ENCODE measurements at regions not wholly inside any gene's neighbourhood (a gene's known extent, or its start where the extent isn't known, plus 50 kb on each side); places are given as distances from the start of the nearest gene placed in this dataset.
"Not testable (repeated sequence)": the region's sequence is repeated elsewhere in the genome, so short reads cannot be mapped to it uniquely, and the experiment has no call there.

DNA sequence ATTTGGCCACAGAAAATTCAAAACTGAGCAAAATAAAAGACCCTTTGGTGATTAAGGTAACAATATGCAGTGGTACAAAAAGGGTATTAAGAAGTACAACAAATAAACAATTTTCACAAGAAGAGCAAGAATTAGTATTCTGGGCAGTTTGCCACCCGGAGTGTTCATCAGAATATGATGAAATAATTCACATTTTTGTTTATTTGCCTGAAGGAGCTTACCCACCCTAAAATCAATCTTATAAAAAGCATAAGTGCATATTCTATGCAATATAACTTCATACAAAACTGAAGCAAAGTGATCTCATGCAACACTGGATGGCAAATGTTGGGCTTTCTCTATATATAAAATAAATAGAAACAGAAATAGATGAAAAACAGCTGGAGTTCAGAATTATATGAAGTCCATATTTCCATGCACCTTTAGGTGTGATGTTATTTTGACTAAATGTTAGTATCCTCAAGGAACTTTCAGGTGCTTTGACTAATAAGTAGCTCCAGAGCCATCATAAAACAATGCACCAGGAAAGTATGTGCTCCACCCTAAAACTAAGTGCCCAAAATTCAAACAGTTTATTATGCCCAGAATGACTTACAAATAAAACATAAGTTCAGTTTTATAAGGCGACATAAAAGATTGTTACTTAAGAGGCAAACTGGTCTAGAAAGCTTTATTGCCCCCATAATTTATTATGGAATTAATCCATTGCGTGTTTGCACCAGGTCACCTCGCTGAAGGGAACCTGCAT lies 474.3 kb downstream of the SEMA3D start:
- intact Hi-C loops (cut with DNase I), result no loop called here
- Histone ChIP-seq H3K27me3 (no peaks in the 10 kb centered on the region), H3K9me3 (no peaks in the 10 kb centered on the region), H3K27ac (no peak overlapping the region), H3K4me1 (peaks cover 0 to 4% (median 1%) of the 10 kb centered on the region in 4 donors), H3K36me3 (no peaks in the 10 kb centered on the region), H3K4me3 (no peak overlapping the region)
- WGBS, 2 donors, result 23 to 79% methylated on average over 4 of the region's 4 CpGs
- no peak for TF ChIP-seq EP300 (IDR thresholded peaks at IDR 0.05)
- TF ChIP-seq, protein P1, sequence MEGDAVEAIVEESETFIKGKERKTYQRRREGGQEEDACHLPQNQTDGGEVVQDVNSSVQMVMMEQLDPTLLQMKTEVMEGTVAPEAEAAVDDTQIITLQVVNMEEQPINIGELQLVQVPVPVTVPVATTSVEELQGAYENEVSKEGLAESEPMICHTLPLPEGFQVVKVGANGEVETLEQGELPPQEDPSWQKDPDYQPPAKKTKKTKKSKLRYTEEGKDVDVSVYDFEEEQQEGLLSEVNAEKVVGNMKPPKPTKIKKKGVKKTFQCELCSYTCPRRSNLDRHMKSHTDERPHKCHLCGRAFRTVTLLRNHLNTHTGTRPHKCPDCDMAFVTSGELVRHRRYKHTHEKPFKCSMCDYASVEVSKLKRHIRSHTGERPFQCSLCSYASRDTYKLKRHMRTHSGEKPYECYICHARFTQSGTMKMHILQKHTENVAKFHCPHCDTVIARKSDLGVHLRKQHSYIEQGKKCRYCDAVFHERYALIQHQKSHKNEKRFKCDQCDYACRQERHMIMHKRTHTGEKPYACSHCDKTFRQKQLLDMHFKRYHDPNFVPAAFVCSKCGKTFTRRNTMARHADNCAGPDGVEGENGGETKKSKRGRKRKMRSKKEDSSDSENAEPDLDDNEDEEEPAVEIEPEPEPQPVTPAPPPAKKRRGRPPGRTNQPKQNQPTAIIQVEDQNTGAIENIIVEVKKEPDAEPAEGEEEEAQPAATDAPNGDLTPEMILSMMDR (IDR thresholded peaks at IDR 0.05), result no peak
- TF ChIP-seq POLR2A (IDR thresholded peaks at IDR 0.05), result no peak
- no peak for TF ChIP-seq POLR2AphosphoS5 (IDR thresholded peaks at IDR 0.05)
- no peak for DNase-seq

DNA sequence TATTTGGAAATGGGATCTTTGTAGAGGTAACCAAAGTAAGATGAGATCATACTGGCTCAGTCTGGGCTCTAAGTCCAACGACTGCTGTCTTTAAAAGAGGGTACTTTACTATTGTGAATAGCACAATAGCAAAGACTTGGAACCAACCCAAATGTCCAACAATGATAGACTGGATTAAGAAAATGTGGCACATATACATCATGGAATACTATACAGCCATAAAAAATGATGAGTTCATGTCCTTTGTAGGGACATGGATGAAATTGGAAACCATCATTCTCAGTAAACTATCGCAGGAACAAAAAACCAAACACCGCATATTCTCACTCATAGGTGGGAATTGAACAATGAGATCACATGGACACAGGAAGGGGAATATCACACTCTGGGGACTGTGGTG lies 476.3 kb downstream of the SEMA3D start:
- H3K27me3 ChIP-seq; H3K36me3 ChIP-seq; H3K4me1 ChIP-seq; intact Hi-C loops (cut with DNase I); H3K27ac ChIP-seq; H3K4me3 ChIP-seq; DNase-seq; H3K9me3 ChIP-seq: not testable (repeated sequence)
- 77 to 93% methylated on average over 2 of the region's 3 CpGs for WGBS, 2 donors

DNA sequence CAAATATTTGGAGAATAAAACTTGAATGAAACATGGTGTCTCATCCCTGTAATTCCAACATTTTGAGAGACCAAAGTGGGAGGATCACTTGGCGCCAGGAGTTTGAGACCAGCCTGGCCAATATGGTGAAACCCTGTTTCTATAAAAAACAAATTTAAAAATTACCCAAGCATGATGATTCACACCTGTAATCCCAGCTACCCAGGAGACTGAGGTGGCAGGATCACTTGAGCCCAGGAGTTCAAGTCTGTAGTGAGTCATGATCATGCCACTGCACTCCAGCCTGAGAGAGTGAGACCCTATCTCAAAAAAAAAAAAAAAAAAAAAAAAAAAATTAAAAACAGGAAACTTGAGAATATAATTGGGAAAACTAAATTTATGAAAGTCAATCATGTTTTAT lies 481.1 kb downstream of the SEMA3D start:
- Histone ChIP-seq H3K27me3 (no peaks in the 10 kb centered on the region), H3K4me3 (no peak overlapping the region), H3K36me3 (no peaks in the 10 kb centered on the region), H3K27ac (no peak overlapping the region), H3K9me3 (no peaks in the 10 kb centered on the region), H3K4me1 (no peaks in the 10 kb centered on the region)
- TF ChIP-seq POLR2A (IDR thresholded peaks at IDR 0.05) (no peak), EP300 (IDR thresholded peaks at IDR 0.05) (no peak), POLR2AphosphoS5 (IDR thresholded peaks at IDR 0.05) (no peak)
- TF ChIP-seq, protein P1 (IDR thresholded peaks at IDR 0.05), result no peak
- DNase-seq, result no peak
- intact Hi-C loops (cut with DNase I), result no loop called here
- 93 to 94% methylated on average over 1 of the region's 1 CpG for WGBS, 2 donors

DNA sequence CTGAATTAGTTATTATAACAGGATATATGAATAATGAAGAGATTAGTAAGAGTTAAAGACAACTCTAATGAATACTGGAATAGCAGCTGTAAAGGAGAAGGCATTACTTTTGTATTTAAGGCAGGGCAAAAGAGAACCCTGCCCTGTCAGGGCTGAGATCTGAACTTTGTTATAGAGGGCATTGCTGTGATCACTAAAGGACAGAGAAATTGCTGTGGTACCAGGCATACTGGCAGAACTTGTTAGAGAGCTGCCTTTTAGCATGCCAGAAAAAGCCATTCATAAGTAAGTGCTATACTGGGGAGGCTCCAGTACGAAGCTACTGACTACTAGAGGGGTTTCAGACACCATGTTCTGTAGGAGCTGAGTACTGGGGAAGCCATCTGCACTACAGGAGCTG lies 481.8 kb downstream of the SEMA3D start:
- TF ChIP-seq, protein P1 (IDR thresholded peaks at IDR 0.05), result no peak
- no peak for TF ChIP-seq POLR2AphosphoS5 (IDR thresholded peaks at IDR 0.05)
- TF ChIP-seq POLR2A (IDR thresholded peaks at IDR 0.05), result no peak
- no peak for TF ChIP-seq EP300 (IDR thresholded peaks at IDR 0.05)
- Histone ChIP-seq H3K27me3 (no peaks in the 10 kb centered on the region), H3K27ac (no peak overlapping the region), H3K9me3 (no peaks in the 10 kb centered on the region), H3K4me3 (no peak overlapping the region), H3K4me1 (no peaks in the 10 kb centered on the region), H3K36me3 (no peaks in the 10 kb centered on the region)
- 63 to 74% methylated on average over 1 of the region's 1 CpG for WGBS, 2 donors
- intact Hi-C loops (cut with DNase I), result no loop called here
- DNase-seq, result no peak

DNA sequence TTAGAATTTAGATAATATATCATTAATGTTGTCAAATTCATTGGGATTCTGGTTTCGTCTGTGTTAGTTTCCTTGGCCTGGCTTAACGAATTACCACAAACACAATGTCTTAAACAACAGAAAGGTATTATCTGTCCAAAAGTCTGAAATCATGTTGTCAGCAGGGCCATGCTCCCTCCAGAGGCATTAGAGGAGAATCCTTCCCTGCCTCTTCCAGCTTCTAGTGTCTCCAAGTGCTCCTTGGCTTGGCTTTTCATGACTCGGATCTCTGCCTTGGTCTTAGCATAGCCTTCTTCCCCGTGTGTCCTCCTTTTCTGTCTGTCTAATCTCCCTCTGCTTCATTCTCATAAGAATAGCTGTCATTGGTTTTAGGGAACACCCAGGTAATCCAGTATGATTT lies 482.5 kb downstream of the SEMA3D start:
- Histone ChIP-seq H3K4me3 (no peak overlapping the region), H3K9me3 (no peaks in the 10 kb centered on the region), H3K27me3 (no peaks in the 10 kb centered on the region), H3K4me1 (no peaks in the 10 kb centered on the region), H3K27ac (no peak overlapping the region), H3K36me3 (no peaks in the 10 kb centered on the region)
- DNase-seq, result no peak
- TF ChIP-seq, protein P1 (IDR thresholded peaks at IDR 0.05), result no peak
- TF ChIP-seq EP300 (IDR thresholded peaks at IDR 0.05), result no peak
- no peak for TF ChIP-seq POLR2AphosphoS5 (IDR thresholded peaks at IDR 0.05)
- no peak for TF ChIP-seq POLR2A (IDR thresholded peaks at IDR 0.05)
- intact Hi-C loops (cut with DNase I), result no loop called here
- WGBS, 2 donors, result 73 to 85% methylated on average over 4 of the region's 4 CpGs
